ENCODE measurements at regions not wholly inside any gene's neighbourhood (a gene's known extent, or its start where the extent isn't known, plus 50 kb on each side); places are given as distances from the start of the nearest gene placed in this dataset.

DNA sequence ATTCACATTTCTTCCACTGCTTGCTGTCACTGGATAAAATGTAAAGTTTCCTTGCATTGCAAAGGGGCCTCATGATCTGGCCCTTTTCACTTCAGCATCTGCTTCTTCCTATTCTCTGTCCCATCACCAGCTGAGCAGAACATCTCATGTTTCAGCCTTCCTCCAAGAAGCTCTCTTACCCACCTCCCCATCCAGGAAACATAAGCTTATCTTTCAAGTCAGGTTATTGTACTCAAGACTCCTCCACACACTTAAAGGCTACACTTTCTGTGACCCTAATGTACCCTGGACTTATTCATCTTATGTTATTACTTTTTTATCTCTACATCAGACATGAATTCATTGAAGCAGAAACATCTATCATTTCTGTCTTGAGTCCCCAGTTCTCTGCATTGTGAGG is 230.5 kb downstream of the PMAIP1 start:
- DNase-seq (ENCODE audit: extremely low read depth, insufficient read length) = no peak
- H3K36me3 ChIP-seq (ENCODE audit: control insufficient read depth, insufficient read depth, low read length) = no peaks in the 10 kb centered on the region
- TF ChIP-seq, protein P1, sequence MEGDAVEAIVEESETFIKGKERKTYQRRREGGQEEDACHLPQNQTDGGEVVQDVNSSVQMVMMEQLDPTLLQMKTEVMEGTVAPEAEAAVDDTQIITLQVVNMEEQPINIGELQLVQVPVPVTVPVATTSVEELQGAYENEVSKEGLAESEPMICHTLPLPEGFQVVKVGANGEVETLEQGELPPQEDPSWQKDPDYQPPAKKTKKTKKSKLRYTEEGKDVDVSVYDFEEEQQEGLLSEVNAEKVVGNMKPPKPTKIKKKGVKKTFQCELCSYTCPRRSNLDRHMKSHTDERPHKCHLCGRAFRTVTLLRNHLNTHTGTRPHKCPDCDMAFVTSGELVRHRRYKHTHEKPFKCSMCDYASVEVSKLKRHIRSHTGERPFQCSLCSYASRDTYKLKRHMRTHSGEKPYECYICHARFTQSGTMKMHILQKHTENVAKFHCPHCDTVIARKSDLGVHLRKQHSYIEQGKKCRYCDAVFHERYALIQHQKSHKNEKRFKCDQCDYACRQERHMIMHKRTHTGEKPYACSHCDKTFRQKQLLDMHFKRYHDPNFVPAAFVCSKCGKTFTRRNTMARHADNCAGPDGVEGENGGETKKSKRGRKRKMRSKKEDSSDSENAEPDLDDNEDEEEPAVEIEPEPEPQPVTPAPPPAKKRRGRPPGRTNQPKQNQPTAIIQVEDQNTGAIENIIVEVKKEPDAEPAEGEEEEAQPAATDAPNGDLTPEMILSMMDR (IDR thresholded peaks at IDR 0.05; ENCODE audit: insufficient read depth, low read length, poor library complexity, severe bottlenecking) = no peak
- no peaks in the 10 kb centered on the region; the same call in 1 of the 2 replicates for H3K27me3 ChIP-seq (replicated peaks; ENCODE audit: control insufficient read depth, insufficient read depth, low read length)
- no peak overlapping the region for H3K4me3 ChIP-seq (replicated peaks; ENCODE audit: low read depth, low read length)

DNA sequence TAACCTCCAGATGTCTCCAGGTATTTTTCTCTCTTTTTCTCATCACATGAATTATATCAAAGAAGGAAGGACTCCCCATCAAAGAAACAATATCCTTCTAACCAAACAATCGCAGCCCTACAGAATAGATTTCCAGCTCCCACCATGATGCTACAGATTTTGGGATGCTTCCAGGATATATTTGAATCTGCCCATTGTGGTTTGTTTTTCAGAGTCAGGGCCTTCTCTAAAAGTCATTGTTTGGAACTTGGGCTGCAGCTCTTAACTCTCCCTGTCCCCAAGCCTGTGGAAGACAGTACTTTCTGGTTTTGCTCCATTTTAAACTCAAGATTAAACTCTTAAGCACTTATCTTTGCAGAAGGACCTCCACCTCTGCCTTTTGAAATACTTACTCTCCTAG is 223.2 kb downstream of the PMAIP1 start:
- TF ChIP-seq, protein P1 (IDR thresholded peaks at IDR 0.05; ENCODE audit: insufficient read depth, low read length, poor library complexity, severe bottlenecking) = no peak
- H3K4me3 ChIP-seq (replicated peaks; ENCODE audit: low read depth, low read length) = no peak overlapping the region
- DNase-seq (ENCODE audit: extremely low read depth, insufficient read length) = no peak
- H3K36me3 ChIP-seq (ENCODE audit: control insufficient read depth, insufficient read depth, low read length) = no peaks in the 10 kb centered on the region
- no peaks in the 10 kb centered on the region; the same call in none of the 2 replicates for H3K27me3 ChIP-seq (replicated peaks; ENCODE audit: control insufficient read depth, insufficient read depth, low read length)

DNA sequence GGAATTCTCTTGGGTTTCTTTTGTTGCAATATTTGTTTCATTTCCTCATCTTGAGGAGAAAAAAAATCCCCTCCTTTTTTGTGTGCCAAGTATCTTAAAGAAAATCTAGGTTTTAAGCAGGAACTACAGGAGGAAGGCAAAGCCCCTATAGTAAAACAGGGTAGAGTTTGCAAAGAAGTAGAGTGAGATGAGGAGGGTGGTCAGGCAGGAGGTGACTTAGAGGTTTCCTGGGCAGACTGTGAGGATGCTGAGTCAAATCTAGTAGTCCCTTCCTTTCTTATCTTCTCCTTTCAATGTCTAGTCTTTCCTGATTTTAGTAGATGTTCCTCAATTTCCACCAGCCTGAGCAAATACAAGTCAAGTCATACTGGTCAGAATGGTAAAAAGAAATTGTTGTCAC is 222.5 kb downstream of the PMAIP1 start:
- TF ChIP-seq, protein P1 (IDR thresholded peaks at IDR 0.05; ENCODE audit: insufficient read depth, low read length, poor library complexity, severe bottlenecking) = no peak
- no peak overlapping the region for H3K4me3 ChIP-seq (replicated peaks; ENCODE audit: low read depth, low read length)
- no peaks in the 10 kb centered on the region for H3K36me3 ChIP-seq (ENCODE audit: control insufficient read depth, insufficient read depth, low read length)
- DNase-seq (ENCODE audit: extremely low read depth, insufficient read length) = no peak
- H3K27me3 ChIP-seq (replicated peaks; ENCODE audit: control insufficient read depth, insufficient read depth, low read length) = no peaks in the 10 kb centered on the region; the same call in none of the 2 replicates

- DNase-seq (ENCODE audit: extremely low read depth, insufficient read length) = no peak
- TF ChIP-seq, protein P1 (IDR thresholded peaks at IDR 0.05; ENCODE audit: insufficient read depth, low read length, poor library complexity, severe bottlenecking) = no peak
- H3K27me3 ChIP-seq (replicated peaks; ENCODE audit: control insufficient read depth, insufficient read depth, low read length) = no peaks in the 10 kb centered on the region; the same call in 1 of the 2 replicates
Measured at GRCh38 chr18:60120231-60120750, 220.5 kb downstream of the PMAIP1 start.

DNA sequence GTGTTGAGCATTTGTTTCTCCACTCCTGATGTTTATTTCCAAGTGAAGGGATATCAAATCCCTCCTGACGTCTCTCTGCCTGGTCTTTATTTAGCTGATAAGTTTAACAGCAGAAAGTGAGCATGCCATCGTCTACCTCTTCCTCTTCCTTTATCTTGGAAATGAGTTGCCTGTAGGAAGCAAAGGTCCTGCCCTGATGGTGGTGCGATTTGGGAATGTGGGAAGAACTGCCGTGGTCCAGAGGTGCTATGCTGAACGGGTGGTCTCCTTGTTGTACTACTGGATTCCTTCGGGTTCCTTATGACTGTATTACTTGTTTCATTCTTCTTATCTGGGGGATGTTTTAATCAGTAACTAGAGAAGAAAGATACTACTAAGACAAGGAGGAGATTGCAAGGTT is 217.5 kb downstream of the PMAIP1 start:
- Histone ChIP-seq H3K27me3 (replicated peaks; ENCODE audit: control insufficient read depth, insufficient read depth, low read length) (no peaks in the 10 kb centered on the region), H3K36me3 (ENCODE audit: control insufficient read depth, insufficient read depth, low read length) (no peaks in the 10 kb centered on the region), H3K4me3 (replicated peaks; ENCODE audit: low read depth, low read length) (no peak overlapping the region)
- TF ChIP-seq, protein P1 (IDR thresholded peaks at IDR 0.05; ENCODE audit: insufficient read depth, low read length, poor library complexity, severe bottlenecking) = no peak
- no peak for DNase-seq (ENCODE audit: extremely low read depth, insufficient read length)

More at GRCh38 chr18:60120231-60120750, 220.5 kb downstream of the PMAIP1 start:
- H3K4me3 ChIP-seq (replicated peaks; ENCODE audit: low read depth, low read length) = no peak overlapping the region
- no peaks in the 10 kb centered on the region for H3K36me3 ChIP-seq (ENCODE audit: control insufficient read depth, insufficient read depth, low read length)

DNA sequence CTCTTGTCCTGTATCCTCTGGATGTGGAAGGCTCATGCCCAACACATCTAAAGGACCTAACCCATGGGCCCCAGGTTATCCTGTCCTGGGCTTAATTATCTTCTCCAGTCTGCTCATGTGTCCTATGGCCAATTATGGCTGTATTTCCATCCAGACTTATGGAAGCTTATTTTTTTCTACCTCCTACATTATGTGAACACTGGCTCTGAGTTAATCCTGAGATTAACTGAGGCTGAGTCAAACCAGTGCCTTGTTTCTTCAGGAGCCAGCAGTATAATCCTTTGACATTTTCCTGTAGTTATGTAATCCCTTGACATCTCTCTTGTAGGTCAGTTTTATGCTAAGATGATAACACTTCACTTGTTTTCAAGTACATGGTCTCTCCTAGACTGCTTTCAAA is 213.6 kb downstream of the PMAIP1 start:
- H3K4me3 ChIP-seq (replicated peaks; ENCODE audit: low read depth, low read length) = no peak overlapping the region
- H3K27me3 ChIP-seq (replicated peaks; ENCODE audit: control insufficient read depth, insufficient read depth, low read length) = no peaks in the 10 kb centered on the region
- TF ChIP-seq, protein P1 (IDR thresholded peaks at IDR 0.05; ENCODE audit: insufficient read depth, low read length, poor library complexity, severe bottlenecking) = no peak
- no peaks in the 10 kb centered on the region for H3K36me3 ChIP-seq (ENCODE audit: control insufficient read depth, insufficient read depth, low read length)
- DNase-seq (ENCODE audit: extremely low read depth, insufficient read length) = no peak

Data from GM06990 (cell line).